MCF 10A (cell line): ENCODE measurements at regions not wholly inside any gene's neighbourhood (a gene's known extent, or its start where the extent isn't known, plus 50 kb on each side); places are given as distances from the start of the nearest gene placed in this dataset.

Experiments used
- BruUV-seq: library from RNA; stranded (reverse); fragments of 400-500 nt; replicated peaks from 2 replicates; lab custom pipeline; 2021; lab: Mats Ljungman, UMichigan
- CTCF ChIA-PET: fragments of 300-600 bp; sonication (Branson Sonifier 250); formaldehyde crosslinking; extraction: SDS; loops from one replicate; lab custom pipeline; 2021; ENCODE audit warnings: antibody characterized with exemption, inconsistent platforms; lab: Yijun Ruan, JAX
- POLR2A ChIA-PET: fragments of 300-600, 350-650 bp; sonication (Branson Sonifier 250); formaldehyde crosslinking; extraction: SDS; loops from one replicate; lab custom pipeline; 2020; ENCODE audit warnings: antibody characterized with exemption, inconsistent platforms; lab: Yijun Ruan, JAX
- DNase-seq: peaks from one replicate; pipeline ENCODE4 v3.0.0-alpha.2; 2018; ENCODE audit not compliant: unreplicated experiment
- H3K27ac Mint-ChIP-seq: one replicate; pipeline ENCODE4 v1.8.0; 2022; ENCODE audit warnings: mild to moderate bottlenecking, low read depth, mixed read lengths; ENCODE audit not compliant: unreplicated experiment
- H3K27me3 Mint-ChIP-seq: one replicate; pipeline ENCODE4 v1.8.0; 2022; ENCODE audit warnings: mixed read lengths; ENCODE audit not compliant: insufficient read depth, unreplicated experiment
- H3K36me3 Mint-ChIP-seq: one replicate; pipeline ENCODE4 v1.8.0; 2022; ENCODE audit warnings: mild to moderate bottlenecking, moderate library complexity, mixed read lengths; ENCODE audit not compliant: insufficient read depth, unreplicated experiment
- H3K4me1 Mint-ChIP-seq: one replicate; pipeline ENCODE4 v1.8.0; 2022; ENCODE audit warnings: mixed read lengths; ENCODE audit not compliant: insufficient read depth, unreplicated experiment
- H3K4me3 Mint-ChIP-seq: one replicate; pipeline ENCODE4 v1.8.0; 2022; ENCODE audit warnings: mild to moderate bottlenecking, moderate library complexity, mixed read lengths; ENCODE audit not compliant: unreplicated experiment
- H3K9me3 Mint-ChIP-seq: one replicate; pipeline ENCODE4 v1.8.0; 2022; ENCODE audit warnings: mixed read lengths; ENCODE audit not compliant: unreplicated experiment
- CTCF ChIP-seq: fragments of 200-600 bp; IDR thresholded peaks from one replicate; pipeline ENCODE4 v1.8.0; 2022; ENCODE audit warnings: antibody characterized with exemption, mild to moderate bottlenecking; ENCODE audit not compliant: unreplicated experiment
- intact Hi-C: fragments of 100-400 bp; cut with micrococcal nuclease; formaldehyde crosslinking; loops from 2 replicates; pipeline ENCODE4 v1.14.1; 2022

- no peak overlapping the region for H3K27ac Mint-ChIP-seq
- intact Hi-C loops = no loop called here
- ChIA-PET POLR2A (no interaction called here), CTCF (interaction anchor here (0.6 to 0.7 kb wide), 3 partner anchors 13 to 515 kb away, joined by 3 read pairs; no protein-coding TSS in a partner anchor)
- H3K27me3 Mint-ChIP-seq = no peaks in the 10 kb centered on the region
- no peak overlapping the region for H3K4me3 Mint-ChIP-seq
- no TSS peak for BruUV-seq
- peaks cover 8% of the 10 kb centered on the region for H3K4me1 Mint-ChIP-seq
- no peak for TF ChIP-seq CTCF
- DNase-seq = no peak
- H3K9me3 Mint-ChIP-seq = no peaks in the 10 kb centered on the region
- no peaks in the 10 kb centered on the region for H3K36me3 Mint-ChIP-seq
These were observed 57.5 kb upstream of the KLF13 start for GRCh38 chr15:31268911-31269784.

DNA sequence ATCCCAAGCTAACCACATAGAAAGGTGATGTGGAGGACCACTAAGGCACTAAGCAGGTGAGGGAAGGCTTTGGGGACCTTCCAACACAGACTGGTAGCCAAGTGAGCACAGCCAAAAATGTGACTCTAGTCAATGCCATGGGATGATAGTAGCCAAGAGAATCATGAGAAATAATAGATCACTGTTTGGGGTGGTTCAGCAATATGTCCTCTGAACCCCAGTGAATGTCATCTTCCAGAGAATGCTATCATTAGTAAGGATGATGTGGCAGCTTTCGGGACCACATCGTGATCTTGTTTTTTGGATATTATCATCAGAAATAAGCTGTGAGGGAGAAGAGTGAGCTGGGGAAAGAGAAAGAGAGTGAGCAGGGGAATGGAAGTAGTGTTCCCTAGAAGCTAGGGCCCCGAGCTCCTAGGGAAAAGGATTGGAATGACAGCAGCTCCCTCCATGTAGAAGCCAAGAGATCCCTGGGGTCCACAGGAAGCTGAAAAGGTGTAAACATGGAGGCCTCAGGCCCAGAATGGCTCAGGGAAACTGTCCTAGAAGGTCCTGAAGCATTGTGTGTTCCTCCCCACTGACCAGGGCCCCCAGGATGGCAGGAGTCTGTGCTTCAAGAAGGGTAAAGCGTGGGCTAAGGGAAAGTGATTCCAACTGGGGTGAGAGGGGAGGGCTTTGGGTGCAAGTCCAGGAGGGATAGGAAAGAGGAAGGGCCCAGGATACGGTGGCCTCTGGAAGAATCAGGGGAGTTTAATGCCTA, 56.6 kb upstream of the KLF13 start:
- DNase-seq = no peak
- Mint-ChIP-seq H3K4me3 (no peak overlapping the region), H3K9me3 (no peaks in the 10 kb centered on the region), H3K27ac (no peak overlapping the region), H3K4me1 (peaks cover 5% of the 10 kb centered on the region), H3K36me3 (no peaks in the 10 kb centered on the region), H3K27me3 (no peaks in the 10 kb centered on the region)
- TF ChIP-seq CTCF = no peak
- ChIA-PET CTCF (interaction anchor here (0.6 to 1.3 kb wide), 4 partner anchors 10 to 111 kb away, joined by 3 to 6 read pairs (median 3); no protein-coding TSS in a partner anchor), POLR2A (no interaction called here)
- no TSS peak for BruUV-seq
- intact Hi-C loops = no loop called here

- Mint-ChIP-seq H3K4me3 (no peak overlapping the region), H3K4me1 (peaks cover 5% of the 10 kb centered on the region), H3K9me3 (no peaks in the 10 kb centered on the region), H3K27ac (no peak overlapping the region), H3K27me3 (no peaks in the 10 kb centered on the region), H3K36me3 (no peaks in the 10 kb centered on the region)
- intact Hi-C loops = no loop called here
- DNase-seq = no peak
- no TSS peak for BruUV-seq
- TF ChIP-seq CTCF = no peak
- ChIA-PET CTCF (interaction anchor here (0.7 to 1.3 kb wide), 2 partner anchors 9 to 29 kb away, joined by 3 to 6 read pairs; no protein-coding TSS in a partner anchor), POLR2A (interaction anchor here (0.6 kb wide), 1 partner anchor 113 kb away, joined by 3 read pairs; no protein-coding TSS in a partner anchor)
These were observed 55.9 kb upstream of the KLF13 start for GRCh38 chr15:31270767-31271166.

GRCh38 chr15:31271224-31271635, 55.4 kb upstream of the KLF13 start:
- Mint-ChIP-seq H3K9me3 (no peaks in the 10 kb centered on the region), H3K4me1 (peaks cover 5% of the 10 kb centered on the region), H3K4me3 (no peak overlapping the region), H3K27me3 (no peaks in the 10 kb centered on the region), H3K27ac (no peak overlapping the region), H3K36me3 (no peaks in the 10 kb centered on the region)
- ChIA-PET CTCF (interaction anchor here (1.3 kb wide), 1 partner anchor 9 kb away, joined by 3 read pairs; no protein-coding TSS in a partner anchor), POLR2A (no interaction called here)
- no peak for DNase-seq
- no peak for TF ChIP-seq CTCF
- no TSS peak for BruUV-seq
- intact Hi-C loops = no loop called here
